Jurkat, Clone E6-1 (cell line): ENCODE measurements at regions not wholly inside any gene's neighbourhood (a gene's known extent, or its start where the extent isn't known, plus 50 kb on each side); places are given as distances from the start of the nearest gene placed in this dataset.

Experiments
- DNase-seq: peaks from one replicate; pipeline ENCODE4 v3.0.0-alpha.2; 2011; ENCODE audit warnings: low read depth, low spot score
- H3K4me3 ChIP-seq: 2 replicates; pipeline ENCODE4 v1.5.1; 2011; ENCODE audit warnings: mild to moderate bottlenecking, low read length, control low read depth, moderate library complexity

- no peak overlapping the region for H3K4me3 ChIP-seq
- no peak for DNase-seq
Observed at GRCh38 chr1:234881893-234882771, 246.5 kb downstream of the TOMM20 start.

- DNase-seq = no peak
Observed at GRCh38 chr1:234879147-234880080, 249.2 kb downstream of the TOMM20 start.

GRCh38 chr1:234878288-234878687 is 250.3 kb downstream of the TOMM20 start:
- no peak for DNase-seq
- no peak overlapping the region for H3K4me3 ChIP-seq

More at GRCh38 chr1:234879147-234880080, 249.2 kb downstream of the TOMM20 start:
- no peak overlapping the region for H3K4me3 ChIP-seq

GRCh38 chr1:234877761-234878160 is 250.9 kb downstream of the TOMM20 start:
- no peak overlapping the region for H3K4me3 ChIP-seq
- no peak for DNase-seq

- no peak overlapping the region for H3K4me3 ChIP-seq
- no peak for DNase-seq
Observed at GRCh38 chr1:234875953-234876855, 252.4 kb downstream of the TOMM20 start.

- H3K4me3 ChIP-seq = no peak overlapping the region
- DNase-seq = no peak
Observed at GRCh38 chr1:234875328-234875952, 253.2 kb downstream of the TOMM20 start.

- no peak overlapping the region for H3K4me3 ChIP-seq
- no peak for DNase-seq
Observed at GRCh38 chr1:234874291-234875288, 254.0 kb downstream of the TOMM20 start.

GRCh38 chr1:234871710-234872271 is 256.8 kb downstream of the TOMM20 start:
- no peak overlapping the region for H3K4me3 ChIP-seq
- no peak for DNase-seq

- no peak overlapping the region for H3K4me3 ChIP-seq
- DNase-seq = no peak
Observed at GRCh38 chr1:234871039-234871709, 257.5 kb downstream of the TOMM20 start.

- H3K4me3 ChIP-seq = no peak overlapping the region
- DNase-seq = no peak
Observed at GRCh38 chr1:234870020-234870981, 258.3 kb downstream of the TOMM20 start.

GRCh38 chr1:234869182-234870019 is 259.2 kb downstream of the TOMM20 start:
- no peak overlapping the region for H3K4me3 ChIP-seq
- DNase-seq = no peak

- no peak for DNase-seq
- no peak overlapping the region for H3K4me3 ChIP-seq
Observed at GRCh38 chr1:234868296-234869147, 258.5 kb upstream of the IRF2BP2 start.

- no peak for DNase-seq
- no peak overlapping the region for H3K4me3 ChIP-seq
Observed at GRCh38 chr1:234866007-234866866, 256.3 kb upstream of the IRF2BP2 start.
